ENCODE measurements at regions not wholly inside any gene's neighbourhood (a gene's known extent, or its start where the extent isn't known, plus 50 kb on each side); places are given as distances from the start of the nearest gene placed in this dataset.

- TF ChIP-seq GATA2 (IDR thresholded peaks at IDR 0.05; ENCODE audit: low read depth, low read length) (no peak), GATA3 (IDR thresholded peaks at IDR 0.05; ENCODE audit: low read depth, low read length) (no peak)
Observed at GRCh38 chr15:39358441-39359041, 222.3 kb upstream of the THBS1 start.

All from SH-SY5Y (cell line).